ENCODE measurements at regions not wholly inside any gene's neighbourhood (a gene's known extent, or its start where the extent isn't known, plus 50 kb on each side); places are given as distances from the start of the nearest gene placed in this dataset.

- CTCF ChIA-PET = interaction anchor here (0.7 kb wide), 1 partner anchor 663 kb away, joined by 3 read pairs; no protein-coding TSS in a partner anchor
- Histone ChIP-seq H3K36me3 (ENCODE audit: control insufficient read depth in 1 of 2, insufficient read depth in 2 of 2, low read length in 2 of 2) (no peaks in the 10 kb centered on the region), H3K9ac (ENCODE audit: low read length) (no peak overlapping the region)
These were observed 79.2 kb downstream of the DAD1 start for GRCh38 chr14:22509751-22510300.

More at GRCh38 chr14:22509751-22510300, 79.2 kb downstream of the DAD1 start:
- H4K20me1 ChIP-seq (ENCODE audit: insufficient read depth) = no peaks in the 10 kb centered on the region
- RAD21 ChIA-PET (ENCODE audit: low non-redundant PET in 1 of 2, low total read pairs in 2 of 2, uncharacterized antibody in 2 of 2, unreplicated experiment in 2 of 2) = no interaction called here
- H3K27me3 ChIP-seq (ENCODE audit: insufficient read depth, low read length) = peaks cover 83% of the 10 kb centered on the region
- no peaks in the 10 kb centered on the region for H3K9me3 ChIP-seq (ENCODE audit: control insufficient read depth in 1 of 2, insufficient read depth in 1 of 2, low read depth in 1 of 2, low read length in 2 of 2)
- no peaks in the 10 kb centered on the region for H3K9me2 ChIP-seq (ENCODE audit: insufficient read depth)
- no peak overlapping the region for H3K4me2 ChIP-seq (ENCODE audit: low read length)
- TF ChIP-seq FOSL1 (IDR thresholded peaks at IDR 0.05; ENCODE audit: low read depth) = no peak
- no peak for TF ChIP-seq EZH2 (IDR thresholded peaks at IDR 0.05)
- no peak for TF ChIP-seq EZH2phosphoT487 (IDR thresholded peaks at IDR 0.05; ENCODE audit: borderline replicate concordance)
- TF ChIP-seq REST (IDR thresholded peaks at IDR 0.05; ENCODE audit: low read depth) = no peak
- TF ChIP-seq CTCF (IDR thresholded peaks at IDR 0.05 in 2 of 3, conservative IDR thresholded peaks at IDR 0.05 in 1 of 3; ENCODE audit: borderline replicate concordance in 1 of 3, insufficient read depth in 1 of 3, low read depth in 2 of 3, low read length in 2 of 3) = no peak
- TF ChIP-seq ZNF274 (IDR thresholded peaks at IDR 0.05; ENCODE audit: low read depth, low read length) = no peak
- no peak for TF ChIP-seq CEBPB (IDR thresholded peaks at IDR 0.05; ENCODE audit: low read depth)
- POLR2A ChIA-PET = no interaction called here
- H3K4me1 ChIP-seq (ENCODE audit: control insufficient read depth in 1 of 2, insufficient read depth in 2 of 2, low read length in 2 of 2) = no peaks in the 10 kb centered on the region
- H3K27ac ChIP-seq (ENCODE audit: low read depth, low read length) = no peak overlapping the region
- H2AFZ ChIP-seq (ENCODE audit: low read depth, low read length, poor library complexity, severe bottlenecking) = no peak overlapping the region
- DNase-seq (ENCODE audit: low read depth, low spot score) = no peak
- H3K4me3 ChIP-seq (replicated peaks in 1 of 2; ENCODE audit: low read depth in 1 of 2, low read length in 2 of 2) = no peak overlapping the region
- intact Hi-C loops (cut with micrococcal nuclease) = no loop called here
- no peaks in the 10 kb centered on the region for H3K79me2 ChIP-seq (ENCODE audit: insufficient read depth, low read length)
- no peak for ATAC-seq
- no TSS peak for BruUV-seq (replicated peaks)
